ENCODE measurements at regions not wholly inside any gene's neighbourhood (a gene's known extent, or its start where the extent isn't known, plus 50 kb on each side); places are given as distances from the start of the nearest gene placed in this dataset.

DNA sequence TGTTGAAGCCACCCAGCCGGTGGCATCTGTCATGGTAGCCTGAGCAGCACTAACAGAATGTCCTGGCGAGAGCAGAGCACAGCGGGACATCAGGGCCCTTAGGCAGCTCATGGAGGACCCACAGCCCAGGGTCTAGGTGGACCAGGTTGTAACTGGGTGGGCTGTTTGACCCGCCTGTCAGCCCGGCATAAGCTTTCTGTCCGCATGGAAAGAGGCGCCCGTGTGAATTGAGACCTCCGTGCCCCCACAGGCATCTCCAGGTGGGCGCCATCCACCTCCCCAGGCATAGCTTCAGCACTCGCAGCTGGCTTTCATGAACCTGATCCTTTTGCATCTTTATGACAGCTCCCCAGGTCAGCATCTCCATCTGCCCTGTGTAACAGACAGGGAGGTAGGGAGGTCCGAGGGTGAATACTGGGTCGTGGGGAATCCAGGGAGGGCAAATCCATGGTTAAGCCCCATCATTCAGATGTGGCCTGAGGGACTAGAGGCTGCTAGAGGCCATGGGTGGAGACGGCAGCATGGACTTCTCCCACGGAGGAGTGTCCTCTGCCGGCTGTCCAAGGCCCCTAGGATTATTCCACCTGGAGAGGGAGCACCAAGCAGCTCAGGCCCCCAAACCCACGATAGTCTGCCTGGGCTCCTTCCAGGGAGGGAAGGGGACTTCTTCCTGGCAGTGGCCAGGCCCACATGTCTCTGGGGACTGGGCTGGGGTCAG is 371.6 kb upstream of the MKI67 start:
- TF ChIP-seq, protein P1, sequence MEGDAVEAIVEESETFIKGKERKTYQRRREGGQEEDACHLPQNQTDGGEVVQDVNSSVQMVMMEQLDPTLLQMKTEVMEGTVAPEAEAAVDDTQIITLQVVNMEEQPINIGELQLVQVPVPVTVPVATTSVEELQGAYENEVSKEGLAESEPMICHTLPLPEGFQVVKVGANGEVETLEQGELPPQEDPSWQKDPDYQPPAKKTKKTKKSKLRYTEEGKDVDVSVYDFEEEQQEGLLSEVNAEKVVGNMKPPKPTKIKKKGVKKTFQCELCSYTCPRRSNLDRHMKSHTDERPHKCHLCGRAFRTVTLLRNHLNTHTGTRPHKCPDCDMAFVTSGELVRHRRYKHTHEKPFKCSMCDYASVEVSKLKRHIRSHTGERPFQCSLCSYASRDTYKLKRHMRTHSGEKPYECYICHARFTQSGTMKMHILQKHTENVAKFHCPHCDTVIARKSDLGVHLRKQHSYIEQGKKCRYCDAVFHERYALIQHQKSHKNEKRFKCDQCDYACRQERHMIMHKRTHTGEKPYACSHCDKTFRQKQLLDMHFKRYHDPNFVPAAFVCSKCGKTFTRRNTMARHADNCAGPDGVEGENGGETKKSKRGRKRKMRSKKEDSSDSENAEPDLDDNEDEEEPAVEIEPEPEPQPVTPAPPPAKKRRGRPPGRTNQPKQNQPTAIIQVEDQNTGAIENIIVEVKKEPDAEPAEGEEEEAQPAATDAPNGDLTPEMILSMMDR (IDR thresholded peaks at IDR 0.05; ENCODE audit: low read depth, low read length, poor library complexity, severe bottlenecking), result no peak
- no peak for TF ChIP-seq EZH2phosphoT487 (IDR thresholded peaks at IDR 0.05; ENCODE audit: borderline replicate concordance, low read length)

Measured in DOHH2 (cell line).